CD14-positive monocyte (primary cell): ENCODE measurements at regions not wholly inside any gene's neighbourhood (a gene's known extent, or its start where the extent isn't known, plus 50 kb on each side); places are given as distances from the start of the nearest gene placed in this dataset.

Experiments used
- DNase-seq, 3 donors: peaks; one replicate each; pipeline ENCODE4 v3.0.0-alpha.2; 2011 to 2022
- H2AFZ ChIP-seq: 2 replicates; pipeline ENCODE4 v1.6.0; 2012; ENCODE audit warnings: mild to moderate bottlenecking, low read depth, low read length, inconsistent platforms; ENCODE audit not compliant: insufficient read depth, poor library complexity, severe bottlenecking
- H3K27ac ChIP-seq, 2 donors: 1 replicate in 1 of 2; 2 replicates in 1 of 2; pipeline ENCODE4 v1.5.1; 2012 to 2013; ENCODE audit warnings: low read length in 2 of 2, control low read depth in 1 of 2, inconsistent platforms in 1 of 2, low read depth in 1 of 2, mild to moderate bottlenecking in 1 of 2
- H3K27me3 ChIP-seq, 2 donors: one replicate each; pipeline versions ENCODE4 v1.6.0 to v1.6.1; 2011 to 2013; ENCODE audit warnings: low read length in 2 of 2; ENCODE audit not compliant: control insufficient read depth in 2 of 2, insufficient read depth in 2 of 2
- H3K36me3 ChIP-seq, 2 donors: replicated peaks in 1 of 2; 1 replicate in 1 of 2; 2 replicates in 1 of 2; pipeline versions ENCODE4 v1.5.1 to v1.6.1; 2012 to 2013; ENCODE audit warnings: low read length in 2 of 2, control low read depth in 1 of 2, inconsistent platforms in 1 of 2, mild to moderate bottlenecking in 1 of 2; ENCODE audit not compliant: insufficient read depth in 2 of 2, control insufficient read depth in 1 of 2
- H3K4me1 ChIP-seq, 2 donors: 1 replicate in 1 of 2; 2 replicates in 1 of 2; pipeline versions ENCODE4 v1.5.1 to v1.6.1; 2012 to 2013; ENCODE audit warnings: low read length in 2 of 2, control low read depth in 1 of 2, inconsistent platforms in 1 of 2, mild to moderate bottlenecking in 1 of 2, moderate library complexity in 1 of 2; ENCODE audit not compliant: insufficient read depth in 2 of 2, control insufficient read depth in 1 of 2
- H3K4me2 ChIP-seq: replicated peaks from 2 replicates; pipeline ENCODE3; 2012; ENCODE audit warnings: low read length, moderate library complexity, mild to moderate bottlenecking; ENCODE audit not compliant: poor library complexity, severe bottlenecking; ENCODE audit errors: extremely low read depth
- H3K4me3 ChIP-seq, 3 experiments: fragments of 200-600 bp in 1 of 3; sonication (generic) in 1 of 3; replicated peaks in 1 of 3; 1 replicate in 2 of 3; 2 replicates in 1 of 3; pipeline ENCODE4 v1.5.1; 2011 to 2013; ENCODE audit warnings: low read length in 3 of 3, mild to moderate bottlenecking in 3 of 3, control low read depth in 2 of 3, low read depth in 2 of 3, inconsistent platforms in 1 of 3, moderate library complexity in 1 of 3
- H3K79me2 ChIP-seq: 2 replicates; pipeline ENCODE4 v1.6.0; 2012; ENCODE audit warnings: mild to moderate bottlenecking, control low read depth, inconsistent platforms, low read length, moderate library complexity; ENCODE audit not compliant: insufficient read depth
- H3K9ac ChIP-seq: 2 replicates; pipeline ENCODE4 v1.6.0; 2017; ENCODE audit warnings: low read length, mild to moderate bottlenecking; ENCODE audit not compliant: insufficient read depth, poor library complexity, severe bottlenecking
- H3K9me3 ChIP-seq, 2 donors: replicated peaks in 1 of 2; 1 replicate in 1 of 2; 2 replicates in 1 of 2; pipeline versions ENCODE4 v1.5.1 to v1.6.1; 2012 to 2013; ENCODE audit warnings: low read length in 2 of 2, control low read depth in 1 of 2; ENCODE audit not compliant: control insufficient read depth in 1 of 2, insufficient read depth in 1 of 2
- H4K20me1 ChIP-seq: 2 replicates; pipeline ENCODE4 v1.6.0; 2012; ENCODE audit warnings: mild to moderate bottlenecking, low read length, control low read depth, moderate library complexity; ENCODE audit not compliant: insufficient read depth
- H3K27ac Mint-ChIP-seq, 7 donors: one replicate each; pipeline ENCODE4 v1.8.0; 2020; ENCODE audit warnings: mild to moderate bottlenecking in 7 of 7, mixed read lengths in 7 of 7, moderate library complexity in 6 of 7, inconsistent platforms in 2 of 7
- H3K27me3 Mint-ChIP-seq, 3 donors: one replicate each; pipeline ENCODE4 v1.8.0; 2021 to 2022; ENCODE audit warnings: low read depth in 3 of 3, mild to moderate bottlenecking in 3 of 3, mixed read lengths in 3 of 3, moderate library complexity in 3 of 3, inconsistent platforms in 1 of 3
- H3K36me3 Mint-ChIP-seq, 2 donors: one replicate each; pipeline ENCODE4 v1.8.0; 2020; ENCODE audit warnings: mixed read lengths in 2 of 2, inconsistent platforms in 1 of 2, mild to moderate bottlenecking in 1 of 2
- H3K4me1 Mint-ChIP-seq: one replicate; pipeline ENCODE4 v1.8.0; 2020; ENCODE audit warnings: mild to moderate bottlenecking, mixed read lengths
- H3K4me3 Mint-ChIP-seq, 2 donors: one replicate each; pipeline ENCODE4 v1.8.0; 2020; ENCODE audit warnings: mild to moderate bottlenecking in 2 of 2, mixed read lengths in 2 of 2, moderate library complexity in 1 of 2
- H3K9me3 Mint-ChIP-seq, 7 donors: one replicate each; pipeline ENCODE4 v1.8.0; 2020 to 2022; ENCODE audit warnings: mixed read lengths in 7 of 7, mild to moderate bottlenecking in 6 of 7, moderate library complexity in 6 of 7, inconsistent platforms in 2 of 7
- CTCF ChIP-seq: fragments of 200-600 bp; IDR thresholded peaks from one replicate; pipeline ENCODE4 v1.8.0; 2022; ENCODE audit warnings: antibody characterized with exemption, mild to moderate bottlenecking
- WGBS: methylation state at CpG from one replicate; pipeline ENCODE4 v1.1.5; 2013; ENCODE audit warnings: missing lambda C conversion rate; ENCODE audit not compliant: insufficient coverage; 5-methylcytosine and 5-hydroxymethylcytosine counted together
- intact Hi-C, 2 donors: fragments of 100-400 bp; cut with micrococcal nuclease; formaldehyde crosslinking; loops; one replicate each; pipeline versions ENCODE4 v1.15.0 to v1.15.1; 2023

GRCh38 chr4:45803994-45804393 lies 319.9 kb downstream of the GABRG1 start:
- intact Hi-C loops: no loop called here
- Histone ChIP-seq H4K20me1 (no peaks in the 10 kb centered on the region), H3K36me3 (no peaks in the 10 kb centered on the region), H3K27ac (no peak overlapping the region), H2AFZ (no peak overlapping the region), H3K4me2 (no peak overlapping the region), H3K27me3 (no peaks in the 10 kb centered on the region), H3K4me1 (no peaks in the 10 kb centered on the region), H3K79me2 (no peaks in the 10 kb centered on the region), H3K4me3 (no peak overlapping the region), H3K9ac (no peak overlapping the region), H3K9me3 (peaks cover 0 to 2% of the 10 kb centered on the region in 2 donors)
- no peak for TF ChIP-seq CTCF
- H3K9me3 Mint-ChIP-seq: peaks cover 0 to 10% (median 2%) of the 10 kb centered on the region in 7 donors
- H3K27me3 Mint-ChIP-seq: no peaks in the 10 kb centered on the region
- H3K36me3 Mint-ChIP-seq: no peaks in the 10 kb centered on the region
- no peaks in the 10 kb centered on the region for H3K4me1 Mint-ChIP-seq
- no peak for DNase-seq
- H3K27ac Mint-ChIP-seq: no peak overlapping the region
- no CpG with 5 or more reads among the region's 2 CpGs for WGBS
- no peak overlapping the region for H3K4me3 Mint-ChIP-seq

- Histone ChIP-seq H3K4me2 (no peak overlapping the region), H3K9me3 (no peaks in the 10 kb centered on the region), H3K9ac (no peak overlapping the region), H3K4me3 (no peak overlapping the region), H3K4me1 (no peaks in the 10 kb centered on the region), H3K79me2 (no peaks in the 10 kb centered on the region), H3K36me3 (no peaks in the 10 kb centered on the region), H3K27ac (no peak overlapping the region), H2AFZ (no peak overlapping the region), H3K27me3 (no peaks in the 10 kb centered on the region), H4K20me1 (no peaks in the 10 kb centered on the region)
- TF ChIP-seq CTCF: no peak
- DNase-seq: no peak
- WGBS: 5% methylated on average over 4 of the region's 6 CpGs
- Mint-ChIP-seq H3K4me1 (no peaks in the 10 kb centered on the region), H3K27ac (no peak overlapping the region), H3K36me3 (no peaks in the 10 kb centered on the region), H3K27me3 (no peaks in the 10 kb centered on the region), H3K4me3 (no peak overlapping the region), H3K9me3 (peaks cover 0 to 13% (median 2%) of the 10 kb centered on the region in 7 donors)
- intact Hi-C loops: no loop called here
These were observed 328.7 kb downstream of the GABRG1 start for GRCh38 chr4:45795135-45795534.
